ENCODE measurements at regions not wholly inside any gene's neighbourhood (a gene's known extent, or its start where the extent isn't known, plus 50 kb on each side); places are given as distances from the start of the nearest gene placed in this dataset.

GRCh38 chr10:71038921-71039320, 150.6 kb upstream of the PCBD1 start:
- DNase-seq (ENCODE audit: low spot score): no peak
- Mint-ChIP-seq H3K36me3 (ENCODE audit: low read depth, unreplicated experiment) (peaks cover 3% of the 10 kb centered on the region), H3K4me1 (ENCODE audit: unreplicated experiment) (no peaks in the 10 kb centered on the region), H3K4me3 (ENCODE audit: unreplicated experiment) (no peak overlapping the region), H3K27ac (ENCODE audit: unreplicated experiment) (no peak overlapping the region), H3K27me3 (ENCODE audit: unreplicated experiment) (peaks cover 8% of the 10 kb centered on the region), H3K9me3 (ENCODE audit: unreplicated experiment) (no peaks in the 10 kb centered on the region)
- no peak for TF ChIP-seq CTCF (IDR thresholded peaks at IDR 0.05; ENCODE audit: unreplicated experiment)

GRCh38 chr10:71039551-71039950, 151.2 kb upstream of the PCBD1 start:
- Mint-ChIP-seq H3K27ac (ENCODE audit: unreplicated experiment) (no peak overlapping the region), H3K36me3 (ENCODE audit: low read depth, unreplicated experiment) (peaks cover 3% of the 10 kb centered on the region), H3K4me1 (ENCODE audit: unreplicated experiment) (no peaks in the 10 kb centered on the region), H3K27me3 (ENCODE audit: unreplicated experiment) (peaks cover 8% of the 10 kb centered on the region), H3K9me3 (ENCODE audit: unreplicated experiment) (no peaks in the 10 kb centered on the region), H3K4me3 (ENCODE audit: unreplicated experiment) (no peak overlapping the region)
- no peak for TF ChIP-seq CTCF (IDR thresholded peaks at IDR 0.05; ENCODE audit: unreplicated experiment)
- DNase-seq (ENCODE audit: low spot score): no peak

- no peak for TF ChIP-seq CTCF (IDR thresholded peaks at IDR 0.05; ENCODE audit: unreplicated experiment)
- no peak overlapping the region for H3K4me3 Mint-ChIP-seq (ENCODE audit: unreplicated experiment)
- no peaks in the 10 kb centered on the region for H3K9me3 Mint-ChIP-seq (ENCODE audit: unreplicated experiment)
- H3K27me3 Mint-ChIP-seq (ENCODE audit: unreplicated experiment): peaks cover 12% of the 10 kb centered on the region
- no peaks in the 10 kb centered on the region for H3K4me1 Mint-ChIP-seq (ENCODE audit: unreplicated experiment)
- peaks cover 3% of the 10 kb centered on the region for H3K36me3 Mint-ChIP-seq (ENCODE audit: low read depth, unreplicated experiment)
- no peak overlapping the region for H3K27ac Mint-ChIP-seq (ENCODE audit: unreplicated experiment)
- no peak for DNase-seq (ENCODE audit: low spot score)
Measured at GRCh38 chr10:71040343-71040742, 152.0 kb upstream of the PCBD1 start.

- Mint-ChIP-seq H3K9me3 (ENCODE audit: unreplicated experiment) (no peaks in the 10 kb centered on the region), H3K27me3 (ENCODE audit: unreplicated experiment) (peaks cover 12% of the 10 kb centered on the region), H3K36me3 (ENCODE audit: low read depth, unreplicated experiment) (peaks cover 3% of the 10 kb centered on the region), H3K27ac (ENCODE audit: unreplicated experiment) (no peak overlapping the region), H3K4me3 (ENCODE audit: unreplicated experiment) (no peak overlapping the region), H3K4me1 (ENCODE audit: unreplicated experiment) (no peaks in the 10 kb centered on the region)
- DNase-seq (ENCODE audit: low spot score): no peak
- no peak for TF ChIP-seq CTCF (IDR thresholded peaks at IDR 0.05; ENCODE audit: unreplicated experiment)
Measured at GRCh38 chr10:71040846-71041605, 152.7 kb upstream of the PCBD1 start.

GRCh38 chr10:71042216-71042615, 153.9 kb upstream of the PCBD1 start:
- no peak overlapping the region for H3K4me3 Mint-ChIP-seq (ENCODE audit: unreplicated experiment)
- no peaks in the 10 kb centered on the region for H3K4me1 Mint-ChIP-seq (ENCODE audit: unreplicated experiment)
- no peak for DNase-seq (ENCODE audit: low spot score)
- TF ChIP-seq CTCF (IDR thresholded peaks at IDR 0.05; ENCODE audit: unreplicated experiment): no peak
- no peak overlapping the region for H3K27ac Mint-ChIP-seq (ENCODE audit: unreplicated experiment)
- H3K27me3 Mint-ChIP-seq (ENCODE audit: unreplicated experiment): peaks cover 15% of the 10 kb centered on the region
- H3K36me3 Mint-ChIP-seq (ENCODE audit: low read depth, unreplicated experiment): peaks cover 3% of the 10 kb centered on the region
- H3K9me3 Mint-ChIP-seq (ENCODE audit: unreplicated experiment): no peaks in the 10 kb centered on the region
